ENCODE measurements at regions not wholly inside any gene's neighbourhood (a gene's known extent, or its start where the extent isn't known, plus 50 kb on each side); places are given as distances from the start of the nearest gene placed in this dataset.

- TF ChIP-seq HES4 (CRISPR knock-in tag; IDR thresholded peaks at IDR 0.05; ENCODE audit: borderline replicate concordance) (no peak), ZMAT5 (CRISPR knock-in tag; IDR thresholded peaks at IDR 0.05; ENCODE audit: borderline replicate concordance, low read depth) (no peak), ATRX (CRISPR knock-in tag; IDR thresholded peaks at IDR 0.05; ENCODE audit: borderline replicate concordance) (no peak), ZNF142 (CRISPR knock-in tag; IDR thresholded peaks at IDR 0.05) (no peak), NKX3-1 (CRISPR knock-in tag; IDR thresholded peaks at IDR 0.05) (no peak), ELF4 (CRISPR knock-in tag; IDR thresholded peaks at IDR 0.05; ENCODE audit: borderline replicate concordance) (no peak), ZNF501 (CRISPR knock-in tag; IDR thresholded peaks at IDR 0.05) (no peak), PAX8 (CRISPR knock-in tag; IDR thresholded peaks at IDR 0.05; ENCODE audit: borderline replicate concordance) (no peak), ZSCAN20 (CRISPR knock-in tag; IDR thresholded peaks at IDR 0.05; ENCODE audit: borderline replicate concordance) (no peak), MAX (IDR thresholded peaks at IDR 0.05) (peak; percentile 62; the same call in 1 of the 2 replicates), BHLHE40 (IDR thresholded peaks at IDR 0.05; ENCODE audit: low read length) (peak; percentile 49; the same call in 1 of the 2 replicates), STAG1 (CRISPR knock-in tag; IDR thresholded peaks at IDR 0.05) (peak; percentile 67), CTCF (CRISPR knock-in tag; IDR thresholded peaks at IDR 0.05) (peak; percentile 66), SOX6 (IDR thresholded peaks at IDR 0.05) (no peak), SOX6 (CRISPR knock-in tag; IDR thresholded peaks at IDR 0.05) (peak; percentile 32; the same call in 1 of the 2 replicates), ZMYM4 (CRISPR knock-in tag; IDR thresholded peaks at IDR 0.05) (peak; percentile 79; the same call in 1 of the 2 replicates), KDM5B (CRISPR knock-in tag; IDR thresholded peaks at IDR 0.05; ENCODE audit: borderline replicate concordance) (no peak), HOXD1 (CRISPR knock-in tag; IDR thresholded peaks at IDR 0.05) (no peak), POLR2AphosphoS5 (IDR thresholded peaks at IDR 0.05; ENCODE audit: low read depth, low read length) (no peak), ZNF878 (CRISPR knock-in tag; IDR thresholded peaks at IDR 0.05) (no peak), HNF4G (IDR thresholded peaks at IDR 0.05; ENCODE audit: borderline replicate concordance, low read depth, low read length) (peak; percentile 67; the same call in 1 of the 2 replicates), HNF4G (CRISPR knock-in tag; IDR thresholded peaks at IDR 0.05; ENCODE audit: borderline replicate concordance, low read depth) (no peak), ZMYM2 (CRISPR knock-in tag; IDR thresholded peaks at IDR 0.05) (peak; percentile 88)
Observed at GRCh38 chr7:156544919-156545715, 95.5 kb upstream of the RNF32 start (continued).

Measured in HepG2 (cell line).